ENCODE measurements at regions not wholly inside any gene's neighbourhood (a gene's known extent, or its start where the extent isn't known, plus 50 kb on each side); places are given as distances from the start of the nearest gene placed in this dataset.

- no peaks in the 10 kb centered on the region for H3K27me3 ChIP-seq (replicated peaks; ENCODE audit: control insufficient read depth, insufficient read depth, low read length)
- peak; percentile 54 for DNase-seq (ENCODE audit: low read depth)
These were observed 93.9 kb downstream of the DYRK2 start for GRCh38 chr12:67742461-67742860.

GRCh38 chr12:67747869-67748742 is 99.6 kb downstream of the DYRK2 start:
- peaks cover 10% of the 10 kb centered on the region for H3K4me1 ChIP-seq (ENCODE audit: control insufficient read depth, insufficient read depth, low read length)
- H3K36me3 ChIP-seq (ENCODE audit: control insufficient read depth, insufficient read depth, low read length, severe bottlenecking) = no peaks in the 10 kb centered on the region
- H3K27me3 ChIP-seq (replicated peaks; ENCODE audit: control insufficient read depth, insufficient read depth, low read length) = no peaks in the 10 kb centered on the region
- no peaks in the 10 kb centered on the region for H3K9me3 ChIP-seq (ENCODE audit: control insufficient read depth, low read length)
- H3K4me3 ChIP-seq (ENCODE audit: low read length) = no peak overlapping the region
- no peak overlapping the region for H3K9ac ChIP-seq (ENCODE audit: low read length)
- DNase-seq (ENCODE audit: low read depth) = peak; percentile 33

More at GRCh38 chr12:67742461-67742860, 93.9 kb downstream of the DYRK2 start:
- no peaks in the 10 kb centered on the region for H3K9me3 ChIP-seq (ENCODE audit: control insufficient read depth, low read length)
- no peaks in the 10 kb centered on the region for H3K36me3 ChIP-seq (ENCODE audit: control insufficient read depth, insufficient read depth, low read length, severe bottlenecking)
- H3K4me3 ChIP-seq (ENCODE audit: low read length) = no peak overlapping the region
- peaks cover 12% of the 10 kb centered on the region for H3K4me1 ChIP-seq (ENCODE audit: control insufficient read depth, insufficient read depth, low read length)
- H3K9ac ChIP-seq (ENCODE audit: low read length) = no peak overlapping the region

GRCh38 chr12:67748743-67749040 is 100.1 kb downstream of the DYRK2 start:
- Histone ChIP-seq H3K27me3 (replicated peaks; ENCODE audit: control insufficient read depth, insufficient read depth, low read length) (no peaks in the 10 kb centered on the region), H3K4me1 (ENCODE audit: control insufficient read depth, insufficient read depth, low read length) (peaks cover 10% of the 10 kb centered on the region), H3K4me3 (ENCODE audit: low read length) (no peak overlapping the region), H3K36me3 (ENCODE audit: control insufficient read depth, insufficient read depth, low read length, severe bottlenecking) (no peaks in the 10 kb centered on the region), H3K9me3 (ENCODE audit: control insufficient read depth, low read length) (no peaks in the 10 kb centered on the region), H3K9ac (ENCODE audit: low read length) (no peak overlapping the region)
- DNase-seq (ENCODE audit: low read depth) = no peak

- H3K36me3 ChIP-seq (ENCODE audit: control insufficient read depth, insufficient read depth, low read length, severe bottlenecking) = no peaks in the 10 kb centered on the region
- no peaks in the 10 kb centered on the region for H3K9me3 ChIP-seq (ENCODE audit: control insufficient read depth, low read length)
- H3K4me1 ChIP-seq (ENCODE audit: control insufficient read depth, insufficient read depth, low read length) = peaks cover 10% of the 10 kb centered on the region
- DNase-seq (ENCODE audit: low read depth) = no peak
- no peaks in the 10 kb centered on the region for H3K27me3 ChIP-seq (replicated peaks; ENCODE audit: control insufficient read depth, insufficient read depth, low read length)
- no peak overlapping the region for H3K4me3 ChIP-seq (ENCODE audit: low read length)
- H3K9ac ChIP-seq (ENCODE audit: low read length) = no peak overlapping the region
These were observed 102.1 kb downstream of the DYRK2 start for GRCh38 chr12:67750513-67751183.

- no peak overlapping the region for H3K4me3 ChIP-seq (ENCODE audit: low read length)
- no peak overlapping the region for H3K9ac ChIP-seq (ENCODE audit: low read length)
- no peaks in the 10 kb centered on the region for H3K9me3 ChIP-seq (ENCODE audit: control insufficient read depth, low read length)
- no peak for DNase-seq (ENCODE audit: low read depth)
- no peaks in the 10 kb centered on the region for H3K36me3 ChIP-seq (ENCODE audit: control insufficient read depth, insufficient read depth, low read length, severe bottlenecking)
- H3K4me1 ChIP-seq (ENCODE audit: control insufficient read depth, insufficient read depth, low read length) = peaks cover 10% of the 10 kb centered on the region
- H3K27me3 ChIP-seq (replicated peaks; ENCODE audit: control insufficient read depth, insufficient read depth, low read length) = no peaks in the 10 kb centered on the region
These were observed 102.9 kb downstream of the DYRK2 start for GRCh38 chr12:67751381-67751928.

GRCh38 chr12:67752226-67752732 is 103.7 kb downstream of the DYRK2 start:
- no peaks in the 10 kb centered on the region for H3K36me3 ChIP-seq (ENCODE audit: control insufficient read depth, insufficient read depth, low read length, severe bottlenecking)
- no peak overlapping the region for H3K4me3 ChIP-seq (ENCODE audit: low read length)
- peaks cover 10% of the 10 kb centered on the region for H3K4me1 ChIP-seq (ENCODE audit: control insufficient read depth, insufficient read depth, low read length)
- no peak overlapping the region for H3K9ac ChIP-seq (ENCODE audit: low read length)
- no peak for DNase-seq (ENCODE audit: low read depth)
- H3K27me3 ChIP-seq (replicated peaks; ENCODE audit: control insufficient read depth, insufficient read depth, low read length) = no peaks in the 10 kb centered on the region
- no peaks in the 10 kb centered on the region for H3K9me3 ChIP-seq (ENCODE audit: control insufficient read depth, low read length)

- Histone ChIP-seq H3K9ac (ENCODE audit: low read length) (no peak overlapping the region), H3K9me3 (ENCODE audit: control insufficient read depth, low read length) (no peaks in the 10 kb centered on the region), H3K4me3 (ENCODE audit: low read length) (no peak overlapping the region), H3K4me1 (ENCODE audit: control insufficient read depth, insufficient read depth, low read length) (peaks cover 4% of the 10 kb centered on the region), H3K36me3 (ENCODE audit: control insufficient read depth, insufficient read depth, low read length, severe bottlenecking) (no peaks in the 10 kb centered on the region), H3K27me3 (replicated peaks; ENCODE audit: control insufficient read depth, insufficient read depth, low read length) (no peaks in the 10 kb centered on the region)
- DNase-seq (ENCODE audit: low read depth) = no peak
These were observed 106.6 kb downstream of the DYRK2 start for GRCh38 chr12:67754933-67755697.

- Histone ChIP-seq H3K27me3 (replicated peaks; ENCODE audit: control insufficient read depth, insufficient read depth, low read length) (no peaks in the 10 kb centered on the region), H3K4me3 (ENCODE audit: low read length) (no peak overlapping the region), H3K9ac (ENCODE audit: low read length) (no peak overlapping the region), H3K36me3 (ENCODE audit: control insufficient read depth, insufficient read depth, low read length, severe bottlenecking) (no peaks in the 10 kb centered on the region), H3K4me1 (ENCODE audit: control insufficient read depth, insufficient read depth, low read length) (peaks cover 25% of the 10 kb centered on the region), H3K9me3 (ENCODE audit: control insufficient read depth, low read length) (no peaks in the 10 kb centered on the region)
- no peak for DNase-seq (ENCODE audit: low read depth)
These were observed 109.1 kb downstream of the DYRK2 start for GRCh38 chr12:67757651-67758050.

GRCh38 chr12:67758119-67758518 is 109.6 kb downstream of the DYRK2 start:
- Histone ChIP-seq H3K9me3 (ENCODE audit: control insufficient read depth, low read length) (no peaks in the 10 kb centered on the region), H3K4me3 (ENCODE audit: low read length) (no peak overlapping the region), H3K36me3 (ENCODE audit: control insufficient read depth, insufficient read depth, low read length, severe bottlenecking) (no peaks in the 10 kb centered on the region), H3K9ac (ENCODE audit: low read length) (no peak overlapping the region), H3K27me3 (replicated peaks; ENCODE audit: control insufficient read depth, insufficient read depth, low read length) (no peaks in the 10 kb centered on the region), H3K4me1 (ENCODE audit: control insufficient read depth, insufficient read depth, low read length) (peaks cover 25% of the 10 kb centered on the region)
- no peak for DNase-seq (ENCODE audit: low read depth)

- no peaks in the 10 kb centered on the region for H3K27me3 ChIP-seq (replicated peaks; ENCODE audit: control insufficient read depth, insufficient read depth, low read length)
- no peaks in the 10 kb centered on the region for H3K36me3 ChIP-seq (ENCODE audit: control insufficient read depth, insufficient read depth, low read length, severe bottlenecking)
- peaks cover 25% of the 10 kb centered on the region for H3K4me1 ChIP-seq (ENCODE audit: control insufficient read depth, insufficient read depth, low read length)
- H3K9ac ChIP-seq (ENCODE audit: low read length) = no peak overlapping the region
- no peaks in the 10 kb centered on the region for H3K9me3 ChIP-seq (ENCODE audit: control insufficient read depth, low read length)
- DNase-seq (ENCODE audit: low read depth) = no peak
- no peak overlapping the region for H3K4me3 ChIP-seq (ENCODE audit: low read length)
These were observed 110.0 kb downstream of the DYRK2 start for GRCh38 chr12:67758521-67758920.

GRCh38 chr12:67759829-67760228 is 111.3 kb downstream of the DYRK2 start:
- DNase-seq (ENCODE audit: low read depth) = no peak
- H3K4me1 ChIP-seq (ENCODE audit: control insufficient read depth, insufficient read depth, low read length) = peaks cover 25% of the 10 kb centered on the region

More at GRCh38 chr12:67759829-67760228, 111.3 kb downstream of the DYRK2 start:
- Histone ChIP-seq H3K27me3 (replicated peaks; ENCODE audit: control insufficient read depth, insufficient read depth, low read length) (no peaks in the 10 kb centered on the region), H3K4me3 (ENCODE audit: low read length) (no peak overlapping the region), H3K9me3 (ENCODE audit: control insufficient read depth, low read length) (no peaks in the 10 kb centered on the region), H3K9ac (ENCODE audit: low read length) (no peak overlapping the region), H3K36me3 (ENCODE audit: control insufficient read depth, insufficient read depth, low read length, severe bottlenecking) (no peaks in the 10 kb centered on the region)
